ENCODE measurements at regions not wholly inside any gene's neighbourhood (a gene's known extent, or its start where the extent isn't known, plus 50 kb on each side); places are given as distances from the start of the nearest gene placed in this dataset.

- TF ChIP-seq CTCF (IDR thresholded peaks at IDR 0.05), result no peak
- no peak for TF ChIP-seq POLR2AphosphoS5 (IDR thresholded peaks at IDR 0.05)
Observed at GRCh38 chr16:72654535-72654934, 393.4 kb downstream of the ZFHX3 start.
